SH-SY5Y (cell line): ENCODE measurements at regions not wholly inside any gene's neighbourhood (a gene's known extent, or its start where the extent isn't known, plus 50 kb on each side); places are given as distances from the start of the nearest gene placed in this dataset.

ENCODE experiments used
- GATA2 ChIP-seq: IDR thresholded peaks from 2 replicates; pipeline ENCODE4 v1.6.1; 2011; ENCODE audit warnings: mild to moderate bottlenecking, low read depth, low read length
- GATA3 ChIP-seq: IDR thresholded peaks from 2 replicates; pipeline ENCODE4 v1.6.1; 2011; ENCODE audit warnings: low read depth, mild to moderate bottlenecking, low read length, moderate library complexity

DNA sequence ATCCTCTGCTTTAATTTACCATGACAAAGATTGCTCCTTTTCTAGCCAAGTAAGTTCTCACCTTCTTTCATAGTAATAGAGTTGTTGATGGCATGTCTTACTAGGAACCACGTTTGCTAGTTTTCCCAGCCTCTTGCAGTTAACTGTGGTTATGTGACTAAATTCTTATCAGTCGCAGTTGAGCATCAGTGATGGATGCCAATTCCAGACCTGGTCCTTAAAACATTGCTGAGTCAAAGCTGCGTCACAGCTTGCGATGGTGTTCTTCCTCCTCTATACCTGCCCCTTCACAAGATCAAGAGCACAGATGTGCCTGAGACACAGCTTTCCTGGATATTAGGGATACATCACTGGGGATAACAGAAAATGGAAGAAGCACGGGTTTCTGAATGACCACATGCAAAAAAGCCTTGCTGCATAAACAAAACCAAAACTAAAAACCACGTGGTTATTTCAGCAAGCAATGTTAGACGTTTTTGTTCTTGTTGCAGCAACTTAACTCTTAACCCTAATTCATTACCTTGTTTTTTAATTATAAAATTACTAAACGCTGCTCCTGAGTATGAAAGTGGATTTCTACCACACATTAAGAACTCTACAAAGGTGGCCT lies 97.6 kb upstream of the DACH1 start:
- TF ChIP-seq GATA3: no peak
- TF ChIP-seq GATA2: no peak

DNA sequence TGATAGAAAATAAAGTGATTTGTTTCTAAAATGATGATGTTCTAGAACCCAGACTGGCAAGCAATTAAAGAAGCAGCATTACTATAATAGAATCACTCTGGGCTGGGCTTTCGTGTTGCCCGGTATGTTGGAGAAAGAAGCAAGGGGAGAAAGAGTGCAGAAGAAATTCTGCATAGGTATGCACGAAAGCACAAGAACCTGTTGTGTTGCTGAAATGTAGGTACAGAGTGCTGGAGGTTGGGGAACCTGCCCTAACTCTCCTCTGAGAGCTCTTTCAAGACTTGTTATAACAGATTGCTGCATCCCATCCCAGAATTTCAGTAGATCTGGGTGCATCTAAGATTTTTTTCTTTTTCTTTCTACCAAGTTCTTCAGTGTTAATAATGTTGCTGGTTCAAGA lies 95.7 kb upstream of the DACH1 start:
- TF ChIP-seq GATA3: no peak
- no peak for TF ChIP-seq GATA2

DNA sequence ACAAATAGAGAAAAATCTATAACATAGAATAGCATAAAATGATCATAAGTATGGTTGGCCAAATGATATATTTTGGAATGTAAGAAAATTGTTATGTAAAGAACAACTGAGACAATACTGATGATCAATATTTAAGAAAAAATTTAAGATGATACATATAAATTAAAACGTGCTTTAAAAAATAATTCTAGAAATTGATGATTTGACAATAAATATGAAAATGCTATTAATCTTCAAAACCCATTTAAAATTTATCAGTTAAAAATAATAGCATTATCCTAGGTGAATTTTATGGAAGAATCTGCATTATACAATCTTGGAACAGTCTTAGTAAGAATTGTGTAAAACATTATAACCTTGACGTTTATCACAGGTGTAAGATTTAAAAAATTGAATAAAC lies 95.1 kb upstream of the DACH1 start:
- TF ChIP-seq GATA3 (no peak), GATA2 (no peak)

DNA sequence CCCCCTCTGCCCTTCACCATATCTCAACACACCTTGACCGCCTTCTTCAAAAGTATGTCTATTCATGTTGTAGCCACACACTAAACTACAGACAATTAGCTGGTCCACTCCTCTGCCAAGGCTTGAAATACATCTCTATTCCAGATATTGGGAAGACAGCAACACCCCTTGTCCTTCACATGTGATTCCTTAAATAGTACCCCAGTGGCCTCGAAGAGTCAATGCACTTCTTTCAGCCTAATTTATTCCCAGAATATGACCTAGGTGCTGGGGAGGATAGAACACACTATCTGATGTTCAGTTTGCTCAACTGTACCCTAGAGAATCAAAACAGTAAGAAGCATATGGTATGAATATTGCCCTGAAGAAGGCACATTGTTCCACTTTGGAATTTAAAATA lies 82.4 kb upstream of the DACH1 start:
- TF ChIP-seq GATA3: no peak
- TF ChIP-seq GATA2: no peak

- TF ChIP-seq GATA2 (no peak), GATA3 (no peak)
These were observed 72.2 kb upstream of the DACH1 start for GRCh38 chr13:71939186-71939585.

DNA sequence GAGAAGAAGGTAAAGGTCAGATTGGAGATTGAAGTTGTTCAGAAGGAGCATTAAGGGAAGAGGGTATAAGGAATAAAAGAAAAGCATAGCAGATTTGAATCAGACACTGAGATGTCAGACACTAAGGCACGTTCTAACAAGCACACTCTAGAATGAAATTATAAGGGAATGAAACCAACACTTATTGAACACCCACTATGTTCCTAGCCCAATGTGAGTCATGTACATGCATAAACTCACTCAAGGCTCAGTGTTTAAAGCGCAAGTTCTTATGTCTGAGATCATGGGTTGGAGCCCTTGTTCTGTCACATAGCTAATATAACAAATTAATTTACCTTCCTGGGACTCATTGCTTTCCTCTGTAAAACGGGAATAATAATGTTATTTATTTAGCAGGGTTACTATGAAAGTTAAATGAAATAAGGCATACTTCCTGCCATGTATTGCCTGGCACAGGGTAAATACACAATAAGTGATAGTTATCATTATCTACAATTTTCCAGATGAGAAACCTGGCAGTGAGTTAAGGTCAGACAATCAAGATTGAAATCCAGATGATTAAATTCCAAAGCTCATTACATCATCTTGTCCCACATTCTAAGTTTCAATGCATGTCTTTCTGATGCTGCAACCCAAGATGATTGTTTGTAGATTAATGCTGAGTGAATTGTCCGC lies 68.3 kb upstream of the DACH1 start:
- TF ChIP-seq GATA3 (no peak), GATA2 (no peak)

DNA sequence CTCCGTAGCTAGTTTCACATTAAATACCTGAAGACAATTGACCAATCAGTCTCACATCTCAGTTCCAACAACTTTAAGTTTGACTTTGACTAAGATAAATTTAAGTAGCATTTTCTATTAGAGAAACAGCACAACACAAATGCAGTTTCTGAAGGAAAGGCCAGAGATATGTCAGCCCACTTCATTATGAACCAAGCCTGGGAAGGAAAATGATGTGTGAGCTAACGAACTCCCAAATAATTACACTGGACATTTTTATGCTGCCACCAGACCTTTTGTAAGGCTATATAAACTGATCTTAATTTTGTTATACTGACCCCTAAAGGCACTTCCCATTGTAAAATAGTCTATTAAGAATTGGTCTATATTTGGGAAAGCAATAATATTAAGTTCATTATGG lies 57.9 kb upstream of the DACH1 start:
- TF ChIP-seq GATA3 (no peak), GATA2 (no peak)

- TF ChIP-seq GATA2: no peak
- no peak for TF ChIP-seq GATA3
These were observed 55.2 kb upstream of the DACH1 start for GRCh38 chr13:71922194-71922593.
